Germinal center (tissue), 1 donor: ENCODE measurements at regions not wholly inside any gene's neighbourhood (a gene's known extent, or its start where the extent isn't known, plus 50 kb on each side); places are given as distances from the start of the nearest gene placed in this dataset.
"Not testable (repeated sequence)": the region's sequence is repeated elsewhere in the genome, so short reads cannot be mapped to it uniquely, and the experiment has no call there.

Experiments
- DNase-seq: peaks from one replicate; pipeline ENCODE4 v3.0.0; 2012; ENCODE audit warnings: mixed read lengths, low spot score

- no peak for DNase-seq
Observed at GRCh38 chr1:219058891-219059820, 114.5 kb upstream of the LYPLAL1 start.

GRCh38 chr1:219060798-219061197 lies 112.9 kb upstream of the LYPLAL1 start:
- no peak for DNase-seq

DNA sequence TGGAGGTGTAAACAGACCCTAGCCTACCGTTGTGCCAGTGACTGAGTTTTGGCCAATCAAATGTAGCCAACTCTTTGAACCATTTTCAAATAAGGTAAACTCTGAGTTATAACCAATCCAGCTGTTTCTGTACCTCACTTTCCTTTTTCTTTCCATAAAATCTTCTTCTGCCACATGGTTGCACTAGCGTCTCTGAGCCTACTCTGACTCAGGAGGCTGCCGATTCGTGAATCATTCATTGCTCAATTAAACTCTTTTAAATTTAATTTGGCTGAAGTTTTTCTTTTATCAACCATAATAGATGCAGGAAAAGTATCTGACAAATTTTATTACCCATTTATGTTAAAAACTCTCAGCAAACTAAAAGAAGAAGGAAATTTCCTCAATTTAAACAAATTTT lies 111.5 kb upstream of the LYPLAL1 start:
- no peak for DNase-seq

- DNase-seq = no peak
Observed at GRCh38 chr1:219066098-219066497, 107.6 kb upstream of the LYPLAL1 start.

- DNase-seq = peak; percentile 10
Observed at GRCh38 chr1:219066631-219067349, 106.9 kb upstream of the LYPLAL1 start.

GRCh38 chr1:219067350-219067712 lies 106.3 kb upstream of the LYPLAL1 start:
- DNase-seq = no peak

GRCh38 chr1:219070395-219070794 lies 103.3 kb upstream of the LYPLAL1 start:
- not testable (repeated sequence) for DNase-seq

DNA sequence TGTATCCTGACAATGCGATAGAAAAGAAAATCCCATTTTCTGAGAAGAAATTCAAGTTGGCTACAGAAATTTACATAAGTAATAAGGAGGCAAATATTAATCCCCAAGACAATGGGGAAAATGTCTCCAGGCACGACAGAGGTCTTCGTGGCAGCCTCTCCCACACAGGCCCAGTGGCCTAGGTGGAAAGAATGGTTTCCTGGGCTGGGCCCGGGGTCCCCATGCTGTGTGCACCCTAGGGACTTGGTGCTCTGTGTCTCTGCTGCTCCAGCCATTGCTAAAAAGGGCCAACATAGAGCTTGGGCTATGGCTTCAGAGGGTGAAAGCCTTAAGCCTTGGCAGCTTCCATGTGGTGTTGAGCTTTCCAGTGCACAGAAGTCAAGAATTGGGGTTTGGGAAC lies 102.5 kb upstream of the LYPLAL1 start:
- DNase-seq = no peak

DNA sequence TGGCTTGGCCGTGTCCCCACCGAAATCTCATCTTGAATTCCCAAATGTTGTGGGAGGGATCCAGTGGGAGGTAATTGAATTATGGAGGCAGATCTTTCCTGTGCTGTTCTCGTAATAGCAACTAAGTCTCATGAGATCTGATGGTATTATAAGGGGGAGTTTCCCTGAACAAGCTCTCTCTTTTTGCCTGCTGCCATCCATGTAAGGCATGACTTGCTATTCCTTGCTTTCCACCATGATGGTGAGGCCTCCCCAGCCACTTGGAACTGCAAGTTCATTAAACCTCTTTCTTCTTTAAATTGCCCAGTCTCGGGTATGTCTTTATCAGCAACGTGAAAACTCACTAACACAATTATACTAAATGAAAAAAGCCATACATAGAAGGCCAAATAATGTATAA lies 101.3 kb upstream of the LYPLAL1 start:
- no peak for DNase-seq

GRCh38 chr1:219074084-219074728 lies 99.5 kb upstream of the LYPLAL1 start:
- DNase-seq = no peak

DNA sequence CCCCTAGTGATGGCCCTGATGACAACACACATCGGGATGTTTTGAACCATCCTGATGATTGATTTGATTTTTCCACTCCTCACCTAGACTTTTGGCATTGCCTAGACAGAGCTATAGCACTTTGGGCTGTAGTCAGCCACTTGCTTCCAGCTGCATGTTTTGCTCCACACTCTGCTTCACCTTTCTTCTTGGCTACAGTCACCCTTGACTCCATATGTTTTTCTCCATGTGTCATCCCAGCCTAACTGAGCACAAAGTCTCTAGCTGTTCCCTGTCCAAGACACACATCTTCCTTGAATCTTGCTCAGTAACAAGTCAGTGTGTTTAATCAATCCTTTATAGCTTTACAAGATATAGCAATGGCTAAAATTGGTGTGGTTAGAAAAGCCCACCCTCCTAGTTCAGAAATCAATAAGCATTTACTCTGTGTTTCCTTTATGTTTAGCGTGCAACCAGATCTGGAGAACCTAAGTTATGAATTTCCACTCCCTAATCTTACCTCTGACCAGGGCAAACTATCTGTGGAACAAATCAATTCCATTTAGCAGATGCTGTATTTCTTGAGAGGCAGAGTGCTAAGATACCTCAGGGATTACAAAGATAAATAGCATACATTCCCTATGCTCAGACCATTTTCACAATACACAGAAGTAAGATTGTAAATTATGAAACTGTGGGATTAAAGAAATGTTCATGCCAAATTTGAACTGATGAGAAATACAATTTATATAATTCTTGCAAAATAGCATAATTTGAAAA lies 98.4 kb upstream of the LYPLAL1 start:
- no peak for DNase-seq

DNA sequence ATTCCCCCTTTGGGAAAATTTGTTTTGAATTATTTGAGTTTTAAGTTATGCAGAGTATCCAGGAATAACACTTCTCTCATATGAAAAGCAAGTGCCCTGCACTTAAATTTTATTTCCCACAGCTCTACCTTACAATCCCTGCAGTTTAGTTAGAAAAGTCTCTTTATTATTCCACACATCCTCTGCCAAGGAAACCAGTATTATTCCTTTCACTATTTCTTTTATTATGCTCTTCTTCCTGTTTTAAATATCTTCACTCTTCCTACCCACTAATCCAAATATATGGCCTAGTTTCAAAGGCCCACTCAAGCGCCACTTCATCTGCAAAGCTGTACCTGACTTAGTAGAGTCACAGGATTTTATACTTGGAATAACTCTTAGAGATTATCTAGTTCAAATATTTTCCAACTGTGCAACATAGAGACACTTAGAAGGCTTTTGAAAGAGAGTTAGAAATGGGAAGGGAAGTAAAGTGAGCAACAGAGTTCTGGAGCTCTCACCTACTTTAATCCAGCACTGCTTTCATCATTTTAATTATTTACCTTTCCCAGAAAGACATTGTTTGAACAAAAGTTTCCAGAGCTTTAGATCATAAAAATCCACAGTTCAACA lies 97.2 kb upstream of the LYPLAL1 start:
- DNase-seq = no peak

DNA sequence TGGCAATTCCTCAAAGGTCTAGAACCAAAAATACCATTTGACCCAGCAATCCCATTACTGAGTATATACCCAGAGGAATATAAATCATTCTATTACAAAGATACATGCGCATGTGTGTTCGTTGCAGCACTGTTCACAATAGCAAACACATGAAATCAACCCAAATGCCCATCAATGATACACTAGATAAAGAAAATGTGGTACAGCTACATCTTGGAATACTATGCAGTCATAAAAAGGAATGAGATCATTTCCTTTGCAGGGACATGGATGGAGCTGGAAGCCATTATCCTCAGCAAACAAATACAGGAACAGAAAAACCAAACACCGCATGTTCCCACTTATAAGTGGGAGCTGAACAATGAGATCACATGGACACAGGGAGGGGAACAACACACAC lies 95.9 kb upstream of the LYPLAL1 start:
- not testable (repeated sequence) for DNase-seq

DNA sequence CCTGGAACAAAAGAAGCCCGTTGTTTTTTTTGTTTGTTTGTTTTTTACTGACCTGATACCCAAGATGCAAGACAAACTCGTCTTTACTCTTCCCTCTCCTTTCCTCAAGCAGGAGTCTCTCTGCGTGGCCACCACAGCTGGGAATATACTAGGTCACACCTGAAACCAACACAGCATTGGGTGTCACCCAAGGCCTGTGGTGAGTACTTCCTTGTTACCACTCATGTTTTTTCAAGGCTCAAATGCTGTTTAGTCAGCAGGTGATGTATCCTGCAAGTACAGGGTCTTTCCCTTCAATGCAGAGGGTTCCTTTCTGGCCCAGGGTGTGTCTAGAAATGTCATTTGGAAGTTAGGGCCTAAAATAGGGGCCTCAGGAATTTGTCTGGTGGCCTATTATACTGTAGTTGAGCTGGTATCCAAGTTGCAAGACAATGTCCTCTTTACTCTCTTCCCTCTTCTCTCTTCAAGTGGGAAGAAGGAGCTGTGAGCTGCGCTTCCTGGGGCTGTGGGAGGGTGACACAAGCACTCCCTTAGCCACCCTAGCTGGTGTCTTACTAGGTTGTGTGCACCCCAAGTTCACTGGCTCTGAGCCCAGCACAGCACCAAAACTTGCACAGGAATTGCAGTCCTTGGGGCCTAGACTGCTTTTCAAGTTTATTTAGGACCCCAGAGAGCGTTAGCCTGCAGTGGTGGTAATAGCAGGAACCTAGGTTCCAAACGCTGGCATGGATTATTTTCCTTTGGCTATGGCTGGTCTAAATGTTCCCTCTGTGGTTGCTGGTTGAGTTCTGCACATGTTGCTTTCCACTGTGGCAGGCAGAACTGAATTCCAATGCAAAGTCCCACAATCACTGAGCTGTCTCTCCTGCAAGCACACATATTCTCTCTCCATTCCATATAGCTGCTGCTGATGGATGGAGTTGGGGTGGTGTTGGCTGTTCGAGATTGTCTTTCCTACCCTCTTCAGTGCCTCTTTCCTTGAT lies 91.4 kb upstream of the LYPLAL1 start:
- no peak for DNase-seq

DNA sequence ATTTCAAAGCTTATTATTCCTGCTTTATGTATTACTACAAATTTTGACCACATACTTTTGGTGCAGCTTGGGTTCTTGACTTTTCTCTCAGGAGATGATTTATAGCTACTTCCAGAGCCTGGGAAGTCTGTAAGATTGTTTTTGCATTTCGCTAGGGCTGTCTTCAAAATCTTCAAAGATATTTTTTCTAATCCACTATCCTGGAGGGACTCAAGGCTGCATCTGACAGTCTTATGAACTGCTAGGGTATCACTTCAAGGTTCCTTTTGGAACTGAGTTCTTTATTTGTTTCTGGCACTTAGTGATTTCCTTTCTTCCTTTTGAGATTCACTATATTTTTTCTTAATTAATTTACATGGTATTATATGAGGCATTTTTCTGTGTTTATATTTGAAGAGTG lies 90.0 kb upstream of the LYPLAL1 start:
- DNase-seq = no peak

DNA sequence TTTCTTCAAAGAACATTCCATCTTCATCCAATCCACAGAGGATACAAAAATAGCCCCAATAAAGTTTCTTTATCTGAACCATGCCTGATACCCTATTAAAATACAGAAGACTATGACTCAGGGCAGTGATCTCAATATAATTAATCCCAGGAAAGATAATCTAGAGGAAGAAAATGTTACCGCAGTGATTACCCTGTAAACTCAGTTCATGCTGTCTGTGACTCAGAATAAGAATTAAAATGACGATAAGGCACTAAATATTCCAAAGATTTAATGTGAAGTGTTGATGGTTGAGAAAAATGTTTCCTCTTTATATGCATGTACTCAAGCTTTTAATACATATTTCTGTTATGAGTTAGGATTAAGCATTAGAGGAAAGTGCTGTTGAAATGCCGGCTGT lies 88.6 kb upstream of the LYPLAL1 start:
- DNase-seq = no peak

DNA sequence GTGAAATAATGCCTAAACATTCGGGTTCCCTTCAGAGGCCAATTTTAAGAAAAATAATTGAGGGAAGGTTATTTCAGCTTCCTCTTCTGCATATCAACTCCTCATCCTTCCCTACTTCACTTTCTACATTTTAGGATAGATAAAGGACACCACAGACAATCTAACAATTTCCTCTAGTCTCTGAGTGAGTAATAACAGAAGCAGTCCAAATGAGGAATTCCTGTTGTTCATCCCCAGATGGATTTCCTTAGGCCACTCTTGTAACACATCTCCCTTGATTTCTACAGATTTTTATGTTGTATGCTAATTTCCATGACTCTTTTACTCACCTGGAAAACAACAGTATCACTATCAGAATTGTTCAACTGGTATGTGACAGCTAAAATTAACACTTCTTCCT lies 87.7 kb upstream of the LYPLAL1 start:
- DNase-seq = no peak

GRCh38 chr1:219086956-219087469 lies 86.7 kb upstream of the LYPLAL1 start:
- no peak for DNase-seq

DNA sequence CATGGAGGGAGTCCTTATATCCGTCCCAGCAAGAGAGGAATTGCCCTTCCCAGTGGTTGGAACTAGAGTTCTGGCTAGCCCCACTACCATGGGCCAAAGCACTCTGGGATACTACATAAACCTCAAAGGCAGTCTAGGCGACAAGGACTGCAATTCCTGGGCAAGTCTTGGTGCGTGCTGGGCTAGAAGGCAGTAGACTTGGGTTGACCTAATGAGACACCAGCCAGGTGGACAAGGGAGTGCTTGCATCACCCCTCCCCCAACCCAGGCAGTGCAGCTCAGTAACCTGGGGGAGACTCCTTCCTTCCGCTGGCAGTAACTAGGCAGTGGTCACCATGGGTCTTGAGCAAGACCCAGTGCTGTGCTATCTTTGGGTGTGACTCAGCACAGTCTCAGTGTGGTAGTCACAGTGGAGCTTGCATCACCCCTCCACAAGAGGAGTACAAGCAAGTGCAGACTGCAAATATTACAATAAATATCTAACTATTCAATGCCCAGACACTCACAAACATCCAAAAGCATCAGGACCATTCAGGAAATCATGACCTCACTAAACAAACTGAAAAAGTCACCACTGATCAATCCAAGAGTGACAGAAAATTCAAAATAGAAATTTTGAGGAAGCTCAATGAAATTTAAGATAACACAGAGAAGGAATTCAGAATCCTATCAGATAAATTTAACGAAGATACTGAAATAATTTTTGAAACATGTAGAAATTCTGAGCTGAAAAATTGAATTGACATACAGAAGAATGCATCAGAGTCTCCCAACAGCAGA lies 84.7 kb upstream of the LYPLAL1 start:
- no peak for DNase-seq
